Progenitor cell of endocrine pancreas (in vitro differentiated cells): ENCODE measurements at regions not wholly inside any gene's neighbourhood (a gene's known extent, or its start where the extent isn't known, plus 50 kb on each side); places are given as distances from the start of the nearest gene placed in this dataset.
"Not testable (repeated sequence)": the region's sequence is repeated elsewhere in the genome, so short reads cannot be mapped to it uniquely, and the experiment has no call there.

ENCODE experiments used
- DNase-seq: peaks from one replicate; pipeline ENCODE4 v3.0.0; 2021; ENCODE audit warnings: low spot score; ENCODE audit not compliant: unreplicated experiment
- H3K27ac Mint-ChIP-seq: 2 replicates; pipeline ENCODE4 v1.8.0; 2021; ENCODE audit warnings: mild to moderate bottlenecking, moderate library complexity, mixed read lengths
- H3K27me3 Mint-ChIP-seq: 2 replicates; pipeline ENCODE4 v1.8.0; 2021; ENCODE audit warnings: mixed read lengths
- H3K36me3 Mint-ChIP-seq: 2 replicates; pipeline ENCODE4 v1.8.0; 2022; ENCODE audit warnings: mixed read lengths; ENCODE audit not compliant: insufficient read depth
- H3K4me1 Mint-ChIP-seq: 2 replicates; pipeline ENCODE4 v1.8.0; 2021; ENCODE audit warnings: low read depth, mixed read lengths
- H3K4me3 Mint-ChIP-seq: 2 replicates; pipeline ENCODE4 v1.8.0; 2021; ENCODE audit warnings: low read depth, mild to moderate bottlenecking, moderate library complexity, mixed read lengths
- H3K9me3 Mint-ChIP-seq: 2 replicates; pipeline ENCODE4 v1.8.0; 2021; ENCODE audit warnings: low read depth, mixed read lengths
- CTCF ChIP-seq: fragments of 200-600 bp; sonication (generic); IDR thresholded peaks from one replicate; pipeline ENCODE4 v1.5.0; 2021; ENCODE audit warnings: antibody characterized with exemption, mild to moderate bottlenecking; ENCODE audit not compliant: unreplicated experiment

- Mint-ChIP-seq H3K27ac (no peak overlapping the region), H3K27me3 (no peaks in the 10 kb centered on the region), H3K4me1 (no peaks in the 10 kb centered on the region), H3K4me3 (no peak overlapping the region), H3K36me3 (no peaks in the 10 kb centered on the region), H3K9me3 (peaks cover 51% of the 10 kb centered on the region)
- TF ChIP-seq CTCF: no peak
- DNase-seq: no peak
Measured at GRCh38 chr5:50318220-50318619, 122.9 kb downstream of the EMB start.

DNA sequence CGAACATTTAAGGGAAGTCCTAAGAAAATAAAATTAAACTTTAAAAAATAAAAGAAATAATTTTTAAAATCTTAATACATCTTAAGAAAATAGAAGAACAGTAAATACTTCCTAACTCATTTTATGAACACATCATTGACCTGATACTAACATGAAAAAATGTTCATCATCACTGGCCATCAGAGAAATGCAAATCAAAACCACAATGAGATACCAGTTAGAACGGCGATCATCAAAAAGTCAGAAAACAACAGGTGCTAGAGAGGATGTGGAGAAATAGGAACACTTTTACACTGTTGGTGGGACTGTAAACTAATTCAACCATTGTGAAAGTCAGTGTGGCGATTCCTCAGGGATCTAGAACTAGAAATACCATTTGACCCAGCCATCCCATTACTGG, 134.6 kb downstream of the EMB start:
- H3K4me3 Mint-ChIP-seq, H3K36me3 Mint-ChIP-seq, H3K4me1 Mint-ChIP-seq, DNase-seq, H3K27ac Mint-ChIP-seq, H3K27me3 Mint-ChIP-seq: not testable (repeated sequence)
- peaks cover 42% of the 10 kb centered on the region for H3K9me3 Mint-ChIP-seq

DNA sequence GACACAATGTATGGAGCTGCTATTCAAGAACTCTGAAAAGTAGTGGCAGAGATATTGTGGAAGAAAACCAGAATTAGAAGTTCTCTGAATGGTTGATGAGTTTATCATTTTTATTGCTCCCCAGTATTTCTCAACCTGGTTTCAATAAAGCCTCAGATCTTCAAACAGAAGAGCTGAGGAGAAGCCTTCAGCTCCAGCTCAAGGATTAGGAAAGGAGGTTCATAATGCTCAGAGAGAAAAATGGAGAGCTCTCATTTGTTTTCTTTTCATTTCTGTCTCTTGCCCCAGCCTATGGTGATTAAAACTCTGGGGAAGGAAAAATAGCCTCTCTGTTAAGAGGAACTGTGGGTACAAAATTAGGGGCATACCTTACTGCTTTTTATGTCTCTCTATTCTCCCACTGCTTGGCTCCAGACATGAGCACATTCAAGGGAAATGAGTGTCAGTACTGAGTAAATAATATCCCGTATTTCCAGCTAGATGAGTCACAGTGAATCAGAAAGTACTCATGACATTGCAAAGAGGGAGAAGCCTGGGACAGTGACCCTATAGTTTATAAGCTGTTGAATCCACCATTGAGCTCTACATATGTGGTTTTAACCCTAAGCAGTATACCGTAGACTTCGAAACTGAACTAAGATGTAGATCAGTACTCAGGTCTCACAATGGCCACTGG, 138.1 kb downstream of the EMB start:
- Mint-ChIP-seq H3K36me3 (peaks cover 3% of the 10 kb centered on the region), H3K4me1 (no peaks in the 10 kb centered on the region), H3K9me3 (peaks cover 44% of the 10 kb centered on the region), H3K27me3 (no peaks in the 10 kb centered on the region), H3K4me3 (no peak overlapping the region), H3K27ac (no peak overlapping the region)
- no peak for TF ChIP-seq CTCF
- DNase-seq: no peak

GRCh38 chr5:50301756-50302155, 139.3 kb downstream of the EMB start:
- no peak for DNase-seq
- Mint-ChIP-seq H3K27ac (no peak overlapping the region), H3K36me3 (peaks cover 3% of the 10 kb centered on the region), H3K4me1 (no peaks in the 10 kb centered on the region), H3K4me3 (no peak overlapping the region), H3K27me3 (no peaks in the 10 kb centered on the region), H3K9me3 (peaks cover 41% of the 10 kb centered on the region)
- no peak for TF ChIP-seq CTCF

GRCh38 chr5:50300878-50301277, 140.2 kb downstream of the EMB start:
- Mint-ChIP-seq H3K27me3 (no peaks in the 10 kb centered on the region), H3K4me3 (no peak overlapping the region), H3K9me3 (peaks cover 38% of the 10 kb centered on the region), H3K27ac (no peak overlapping the region), H3K4me1 (no peaks in the 10 kb centered on the region), H3K36me3 (peaks cover 3% of the 10 kb centered on the region)
- no peak for DNase-seq
- no peak for TF ChIP-seq CTCF

- peaks cover 42% of the 10 kb centered on the region for H3K9me3 Mint-ChIP-seq
- peaks cover 3% of the 10 kb centered on the region for H3K36me3 Mint-ChIP-seq
- DNase-seq: no peak
- H3K27me3 Mint-ChIP-seq: no peaks in the 10 kb centered on the region
- H3K4me3 Mint-ChIP-seq: no peak overlapping the region
- no peaks in the 10 kb centered on the region for H3K4me1 Mint-ChIP-seq
- no peak for TF ChIP-seq CTCF
- no peak overlapping the region for H3K27ac Mint-ChIP-seq
Measured at GRCh38 chr5:50299896-50300295, 141.2 kb downstream of the EMB start.
